Subcutaneous abdominal adipose tissue (tissue), 5 donors: ENCODE measurements at regions not wholly inside any gene's neighbourhood (a gene's known extent, or its start where the extent isn't known, plus 50 kb on each side); places are given as distances from the start of the nearest gene placed in this dataset.

ENCODE experiments used
- H3K27ac ChIP-seq: one replicate; pipeline ENCODE4 v1.7.0; 2013; ENCODE audit warnings: low read depth, mild to moderate bottlenecking, inconsistent platforms, low read length, moderate library complexity
- H3K27me3 ChIP-seq, 5 donors: one replicate each; pipeline ENCODE4 v1.7.0; 2013; ENCODE audit warnings: low read length in 5 of 5, inconsistent platforms in 1 of 5; ENCODE audit not compliant: control insufficient read depth in 5 of 5, insufficient read depth in 4 of 5
- H3K36me3 ChIP-seq, 5 donors: one replicate each; pipeline ENCODE4 v1.7.0; 2013; ENCODE audit warnings: low read length in 5 of 5; ENCODE audit not compliant: control insufficient read depth in 5 of 5, insufficient read depth in 5 of 5
- H3K4me1 ChIP-seq, 5 donors: one replicate each; pipeline ENCODE4 v1.7.0; 2013; ENCODE audit warnings: low read length in 5 of 5, mild to moderate bottlenecking in 3 of 5, moderate library complexity in 1 of 5; ENCODE audit not compliant: control insufficient read depth in 5 of 5, insufficient read depth in 5 of 5
- H3K4me3 ChIP-seq, 5 donors: one replicate each; pipeline ENCODE4 v1.7.0; 2013; ENCODE audit warnings: low read length in 5 of 5, low read depth in 1 of 5
- H3K9ac ChIP-seq, 5 donors: one replicate each; pipeline ENCODE4 v1.7.0; 2013; ENCODE audit warnings: low read length in 5 of 5, mild to moderate bottlenecking in 4 of 5, moderate library complexity in 3 of 5
- H3K9me3 ChIP-seq, 5 donors: one replicate each; pipeline ENCODE4 v1.7.0; 2013; ENCODE audit warnings: low read length in 5 of 5; ENCODE audit not compliant: control insufficient read depth in 5 of 5
- donor health status: healthy.
- donor health status: healthy.
- donor health status: healthy.
- donor health status: healthy.
- donor health status: healthy.

- peaks cover 0 to 5% (median 3%) of the 10 kb centered on the region in 5 donors for H3K27me3 ChIP-seq
- H3K27ac ChIP-seq, result peak overlapping the region; percentile 85
These were observed 97.8 kb downstream of the ZNF674 start for GRCh38 chrX:46447384-46447783.

GRCh38 chrX:46446727-46447378 lies 98.4 kb downstream of the ZNF674 start:
- H3K27ac ChIP-seq, result peak overlapping the region; percentile 85
- H3K9ac ChIP-seq, result peak overlapping the region in 4 of 5 donors; percentile 70 to 88 (median 84)
- peak overlapping the region; percentile 65 to 83 (median 79) for H3K4me3 ChIP-seq
- H3K27me3 ChIP-seq, result peaks cover 0 to 6% (median 3%) of the 10 kb centered on the region in 5 donors
- H3K9me3 ChIP-seq, result no peaks in the 10 kb centered on the region
- H3K36me3 ChIP-seq, result peaks cover 4 to 19% (median 8%) of the 10 kb centered on the region in 5 donors
- peaks cover 0 to 17% (median 13%) of the 10 kb centered on the region in 5 donors for H3K4me1 ChIP-seq

More at GRCh38 chrX:46447384-46447783, 97.8 kb downstream of the ZNF674 start:
- peak overlapping the region; percentile 65 to 83 (median 79) for H3K4me3 ChIP-seq
- no peaks in the 10 kb centered on the region for H3K9me3 ChIP-seq
- peaks cover 4 to 19% (median 8%) of the 10 kb centered on the region in 5 donors for H3K36me3 ChIP-seq
- peaks cover 0 to 17% (median 13%) of the 10 kb centered on the region in 5 donors for H3K4me1 ChIP-seq
- peak overlapping the region in 4 of 5 donors; percentile 29 to 69 (median 62) for H3K9ac ChIP-seq

- no peak overlapping the region for H3K4me3 ChIP-seq
- H3K9me3 ChIP-seq, result peaks cover 0 to 3% (median 0%) of the 10 kb centered on the region in 5 donors
- H3K36me3 ChIP-seq, result peaks cover 0 to 6% (median 3%) of the 10 kb centered on the region in 5 donors
- peaks cover 0 to 17% (median 13%) of the 10 kb centered on the region in 5 donors for H3K4me1 ChIP-seq
- H3K27me3 ChIP-seq, result peaks cover 0 to 6% (median 3%) of the 10 kb centered on the region in 5 donors
- H3K9ac ChIP-seq, result no peak overlapping the region
- no peak overlapping the region for H3K27ac ChIP-seq
These were observed 101.2 kb downstream of the ZNF674 start for GRCh38 chrX:46444011-46444410.

- H3K36me3 ChIP-seq, result no peaks in the 10 kb centered on the region
- peaks cover 0 to 8% (median 0%) of the 10 kb centered on the region in 5 donors for H3K9me3 ChIP-seq
- H3K27ac ChIP-seq, result no peak overlapping the region
- peaks cover 0 to 17% (median 9%) of the 10 kb centered on the region in 5 donors for H3K27me3 ChIP-seq
- H3K4me1 ChIP-seq, result no peaks in the 10 kb centered on the region
- H3K9ac ChIP-seq, result no peak overlapping the region
- H3K4me3 ChIP-seq, result no peak overlapping the region
These were observed 108.5 kb downstream of the ZNF674 start for GRCh38 chrX:46436744-46437143.

GRCh38 chrX:46433892-46434291 lies 111.3 kb downstream of the ZNF674 start:
- Histone ChIP-seq H3K9ac (no peak overlapping the region), H3K27ac (no peak overlapping the region), H3K4me1 (no peaks in the 10 kb centered on the region), H3K4me3 (no peak overlapping the region), H3K27me3 (peaks cover 0 to 17% (median 9%) of the 10 kb centered on the region in 5 donors), H3K9me3 (peaks cover 0 to 5% (median 0%) of the 10 kb centered on the region in 5 donors), H3K36me3 (no peaks in the 10 kb centered on the region)

- no peak overlapping the region for H3K9ac ChIP-seq
- H3K4me3 ChIP-seq, result no peak overlapping the region
- H3K36me3 ChIP-seq, result no peaks in the 10 kb centered on the region
- peaks cover 0 to 9% (median 3%) of the 10 kb centered on the region in 5 donors for H3K27me3 ChIP-seq
- H3K4me1 ChIP-seq, result peaks cover 0 to 9% (median 0%) of the 10 kb centered on the region in 5 donors
- H3K9me3 ChIP-seq, result no peaks in the 10 kb centered on the region
- no peak overlapping the region for H3K27ac ChIP-seq
These were observed 136.4 kb downstream of the ZNF674 start for GRCh38 chrX:46408553-46409407.

- H3K9me3 ChIP-seq, result no peaks in the 10 kb centered on the region
- H3K27me3 ChIP-seq, result peaks cover 0 to 9% (median 3%) of the 10 kb centered on the region in 5 donors
- H3K9ac ChIP-seq, result no peak overlapping the region
- no peaks in the 10 kb centered on the region for H3K36me3 ChIP-seq
- no peak overlapping the region for H3K27ac ChIP-seq
- peaks cover 0 to 9% (median 0%) of the 10 kb centered on the region in 5 donors for H3K4me1 ChIP-seq
- H3K4me3 ChIP-seq, result no peak overlapping the region
These were observed 137.5 kb downstream of the ZNF674 start for GRCh38 chrX:46407753-46408130.

- Histone ChIP-seq H3K4me1 (peaks cover 0 to 9% (median 0%) of the 10 kb centered on the region in 5 donors), H3K9ac (no peak overlapping the region), H3K27me3 (peaks cover 0 to 9% (median 6%) of the 10 kb centered on the region in 5 donors), H3K9me3 (no peaks in the 10 kb centered on the region), H3K4me3 (no peak overlapping the region), H3K36me3 (no peaks in the 10 kb centered on the region), H3K27ac (no peak overlapping the region)
These were observed 138.0 kb downstream of the ZNF674 start for GRCh38 chrX:46407036-46407752.

GRCh38 chrX:46404774-46405173 lies 140.4 kb downstream of the ZNF674 start:
- H3K4me1 ChIP-seq, result peaks cover 0 to 9% (median 0%) of the 10 kb centered on the region in 5 donors
- no peaks in the 10 kb centered on the region for H3K9me3 ChIP-seq
- no peak overlapping the region for H3K4me3 ChIP-seq
- no peak overlapping the region for H3K9ac ChIP-seq
- no peak overlapping the region for H3K27ac ChIP-seq
- H3K27me3 ChIP-seq, result peaks cover 0 to 12% (median 6%) of the 10 kb centered on the region in 5 donors
- H3K36me3 ChIP-seq, result no peaks in the 10 kb centered on the region
